Effector CD4-positive, alpha-beta T cell (primary cell): ENCODE measurements at regions not wholly inside any gene's neighbourhood (a gene's known extent, or its start where the extent isn't known, plus 50 kb on each side); places are given as distances from the start of the nearest gene placed in this dataset.

Experiments used
- DNase-seq: peaks from one replicate; pipeline ENCODE4 v3.0.0-alpha.2; 2020

GRCh38 chr17:15036238-15036637 lies 228.9 kb downstream of the PMP22 start:
- no peak for DNase-seq

- no peak for DNase-seq
Measured at GRCh38 chr17:15031975-15032374, 233.2 kb downstream of the PMP22 start.

GRCh38 chr17:15029469-15029868 lies 235.7 kb downstream of the PMP22 start:
- DNase-seq, result no peak

- no peak for DNase-seq
Measured at GRCh38 chr17:15027853-15028252, 237.3 kb downstream of the PMP22 start.

- no peak for DNase-seq
Measured at GRCh38 chr17:15026088-15026487, 239.0 kb downstream of the PMP22 start.

GRCh38 chr17:15023589-15024336 lies 241.4 kb downstream of the PMP22 start:
- no peak for DNase-seq

GRCh38 chr17:15019158-15019557 lies 246.0 kb downstream of the PMP22 start:
- no peak for DNase-seq

GRCh38 chr17:15012351-15012980 lies 252.7 kb downstream of the PMP22 start:
- DNase-seq, result no peak

- no peak for DNase-seq
Measured at GRCh38 chr17:15009087-15009486, 256.0 kb downstream of the PMP22 start.

GRCh38 chr17:15007147-15007553 lies 258.0 kb downstream of the PMP22 start:
- DNase-seq, result no peak

- DNase-seq, result no peak
Measured at GRCh38 chr17:15006421-15007128, 258.6 kb downstream of the PMP22 start.

- DNase-seq, result no peak
Measured at GRCh38 chr17:15000661-15001060, 264.5 kb downstream of the PMP22 start.

GRCh38 chr17:14997290-14997689 lies 267.8 kb downstream of the PMP22 start:
- DNase-seq, result no peak

GRCh38 chr17:14986127-14986526 lies 279.0 kb downstream of the PMP22 start:
- DNase-seq, result no peak

GRCh38 chr17:14972844-14973243 lies 292.3 kb downstream of the PMP22 start:
- DNase-seq, result no peak

- no peak for DNase-seq
Measured at GRCh38 chr17:14971054-14971453, 294.1 kb downstream of the PMP22 start.

GRCh38 chr17:14959106-14959648 lies 305.9 kb downstream of the PMP22 start:
- no peak for DNase-seq

GRCh38 chr17:14953405-14953804 lies 311.7 kb downstream of the PMP22 start:
- no peak for DNase-seq

- DNase-seq, result no peak
Measured at GRCh38 chr17:14950686-14951085, 314.4 kb downstream of the PMP22 start.

- no peak for DNase-seq
Measured at GRCh38 chr17:14950216-14950615, 314.9 kb downstream of the PMP22 start.

- no peak for DNase-seq
Measured at GRCh38 chr17:14947671-14948070, 317.5 kb downstream of the PMP22 start.

GRCh38 chr17:14946481-14946880 lies 318.6 kb downstream of the PMP22 start:
- DNase-seq, result no peak

GRCh38 chr17:14942526-14943190 lies 322.5 kb downstream of the PMP22 start:
- DNase-seq, result no peak
